ENCODE measurements at regions not wholly inside any gene's neighbourhood (a gene's known extent, or its start where the extent isn't known, plus 50 kb on each side); places are given as distances from the start of the nearest gene placed in this dataset.

DNA sequence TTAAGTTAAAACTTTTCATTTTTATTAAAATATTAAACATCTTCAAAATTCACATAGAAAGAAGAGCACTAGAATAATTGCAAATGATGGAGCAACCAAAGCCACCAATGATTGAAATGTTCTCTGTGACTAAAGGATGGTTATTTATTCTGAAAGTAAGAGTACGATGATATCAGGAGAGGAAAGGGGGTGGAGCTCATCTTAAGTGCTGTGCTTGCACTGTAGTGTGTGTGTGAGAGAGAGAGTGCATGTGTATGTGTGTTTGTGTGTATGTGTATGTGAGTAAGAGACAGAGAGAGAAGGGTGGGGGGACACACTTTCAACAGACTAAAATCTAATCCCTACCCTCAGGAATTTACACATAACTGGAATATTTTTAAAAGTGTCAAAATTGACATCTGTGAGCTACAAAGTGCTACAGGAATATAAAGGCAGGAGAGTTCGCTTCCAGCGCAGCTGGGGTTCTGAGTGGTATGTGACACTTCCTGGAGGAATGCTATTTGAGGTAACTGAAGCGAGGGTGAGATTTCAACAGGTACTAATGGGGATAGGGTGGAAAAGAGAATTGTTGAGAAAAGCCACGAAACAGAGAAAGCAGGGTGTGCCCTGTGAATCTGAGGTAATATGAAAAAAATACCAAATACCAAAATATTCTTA, 57.2 kb upstream of the SMNDC1 start:
- Histone ChIP-seq H3K27ac (ENCODE audit: extremely low read depth, low read depth, low read length) (no peak overlapping the region), H3K4me3 (ENCODE audit: low read depth, low read length) (no peak overlapping the region), H3K9me3 (ENCODE audit: control insufficient read depth, insufficient read depth, low read depth, low read length) (no peaks in the 10 kb centered on the region), H3K4me1 (ENCODE audit: control insufficient read depth, insufficient read depth, low read length) (no peaks in the 10 kb centered on the region), H3K36me3 (ENCODE audit: control insufficient read depth in 2 of 2, insufficient read depth in 1 of 2, low read length in 2 of 2) (no peaks in the 10 kb centered on the region)
- ChIA-PET POLR2A (no interaction called here), CTCF (interaction anchor here (0.5 to 1.8 kb wide), 4 partner anchors 9 to 525 kb away, joined by 4 to 6 read pairs (median 4); no protein-coding TSS in a partner anchor)
- TF ChIP-seq, protein P1, sequence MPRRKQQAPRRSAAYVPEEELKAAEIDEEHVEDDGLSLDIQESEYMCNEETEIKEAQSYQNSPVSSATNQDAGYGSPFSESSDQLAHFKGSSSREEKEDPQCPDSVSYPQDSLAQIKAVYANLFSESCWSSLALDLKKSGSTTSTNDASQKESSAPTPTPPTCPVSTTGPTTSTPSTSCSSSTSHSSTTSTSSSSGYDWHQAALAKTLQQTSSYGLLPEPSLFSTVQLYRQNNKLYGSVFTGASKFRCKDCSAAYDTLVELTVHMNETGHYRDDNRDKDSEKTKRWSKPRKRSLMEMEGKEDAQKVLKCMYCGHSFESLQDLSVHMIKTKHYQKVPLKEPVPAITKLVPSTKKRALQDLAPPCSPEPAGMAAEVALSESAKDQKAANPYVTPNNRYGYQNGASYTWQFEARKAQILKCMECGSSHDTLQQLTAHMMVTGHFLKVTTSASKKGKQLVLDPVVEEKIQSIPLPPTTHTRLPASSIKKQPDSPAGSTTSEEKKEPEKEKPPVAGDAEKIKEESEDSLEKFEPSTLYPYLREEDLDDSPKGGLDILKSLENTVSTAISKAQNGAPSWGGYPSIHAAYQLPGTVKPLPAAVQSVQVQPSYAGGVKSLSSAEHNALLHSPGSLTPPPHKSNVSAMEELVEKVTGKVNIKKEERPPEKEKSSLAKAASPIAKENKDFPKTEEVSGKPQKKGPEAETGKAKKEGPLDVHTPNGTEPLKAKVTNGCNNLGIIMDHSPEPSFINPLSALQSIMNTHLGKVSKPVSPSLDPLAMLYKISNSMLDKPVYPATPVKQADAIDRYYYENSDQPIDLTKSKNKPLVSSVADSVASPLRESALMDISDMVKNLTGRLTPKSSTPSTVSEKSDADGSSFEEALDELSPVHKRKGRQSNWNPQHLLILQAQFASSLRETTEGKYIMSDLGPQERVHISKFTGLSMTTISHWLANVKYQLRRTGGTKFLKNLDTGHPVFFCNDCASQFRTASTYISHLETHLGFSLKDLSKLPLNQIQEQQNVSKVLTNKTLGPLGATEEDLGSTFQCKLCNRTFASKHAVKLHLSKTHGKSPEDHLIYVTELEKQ (tag by site-specific recombination; IDR thresholded peaks at IDR 0.05; ENCODE audit: borderline replicate concordance), result no peak
- TF ChIP-seq ZNF398 (tag by site-specific recombination; IDR thresholded peaks at IDR 0.05) (0 out of 2 replicates have a peak, but pooled peaks have one; percentile 24), ZFP69B (tag by site-specific recombination; IDR thresholded peaks at IDR 0.05) (no peak), ZNF549 (tag by site-specific recombination; IDR thresholded peaks at IDR 0.05) (no peak), SCRT2 (tag by site-specific recombination; IDR thresholded peaks at IDR 0.05) (0 out of 2 replicates have a peak, but pooled peaks have one; percentile 9), KLF16 (tag by site-specific recombination; IDR thresholded peaks at IDR 0.05) (no peak), ZSCAN30 (tag by site-specific recombination; IDR thresholded peaks at IDR 0.05) (no peak)
- TF ChIP-seq, protein P2, sequence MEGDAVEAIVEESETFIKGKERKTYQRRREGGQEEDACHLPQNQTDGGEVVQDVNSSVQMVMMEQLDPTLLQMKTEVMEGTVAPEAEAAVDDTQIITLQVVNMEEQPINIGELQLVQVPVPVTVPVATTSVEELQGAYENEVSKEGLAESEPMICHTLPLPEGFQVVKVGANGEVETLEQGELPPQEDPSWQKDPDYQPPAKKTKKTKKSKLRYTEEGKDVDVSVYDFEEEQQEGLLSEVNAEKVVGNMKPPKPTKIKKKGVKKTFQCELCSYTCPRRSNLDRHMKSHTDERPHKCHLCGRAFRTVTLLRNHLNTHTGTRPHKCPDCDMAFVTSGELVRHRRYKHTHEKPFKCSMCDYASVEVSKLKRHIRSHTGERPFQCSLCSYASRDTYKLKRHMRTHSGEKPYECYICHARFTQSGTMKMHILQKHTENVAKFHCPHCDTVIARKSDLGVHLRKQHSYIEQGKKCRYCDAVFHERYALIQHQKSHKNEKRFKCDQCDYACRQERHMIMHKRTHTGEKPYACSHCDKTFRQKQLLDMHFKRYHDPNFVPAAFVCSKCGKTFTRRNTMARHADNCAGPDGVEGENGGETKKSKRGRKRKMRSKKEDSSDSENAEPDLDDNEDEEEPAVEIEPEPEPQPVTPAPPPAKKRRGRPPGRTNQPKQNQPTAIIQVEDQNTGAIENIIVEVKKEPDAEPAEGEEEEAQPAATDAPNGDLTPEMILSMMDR (tag by site-specific recombination; IDR thresholded peaks at IDR 0.05), result no peak

GRCh38 chr10:110363572-110364411, 59.1 kb upstream of the SMNDC1 start:
- Histone ChIP-seq H3K4me3 (ENCODE audit: low read depth, low read length) (no peak overlapping the region), H3K27ac (ENCODE audit: extremely low read depth, low read depth, low read length) (no peak overlapping the region), H3K4me1 (ENCODE audit: control insufficient read depth, insufficient read depth, low read length) (no peaks in the 10 kb centered on the region), H3K9me3 (ENCODE audit: control insufficient read depth, insufficient read depth, low read depth, low read length) (no peaks in the 10 kb centered on the region), H3K36me3 (ENCODE audit: control insufficient read depth in 2 of 2, insufficient read depth in 1 of 2, low read length in 2 of 2) (no peaks in the 10 kb centered on the region)
- no peak for TF ChIP-seq ZNF626 (tag by site-specific recombination; IDR thresholded peaks at IDR 0.05)
- 0 out of 2 replicates have a peak, but pooled peaks have one; percentile 5 for TF ChIP-seq EGR2 (tag by site-specific recombination; IDR thresholded peaks at IDR 0.05; ENCODE audit: low read depth)
- TF ChIP-seq ZNF560 (tag by site-specific recombination; IDR thresholded peaks at IDR 0.05; ENCODE audit: borderline replicate concordance), result no peak
- peak; percentile 52 for TF ChIP-seq ZFHX2 (tag by site-specific recombination; conservative IDR thresholded peaks at IDR 0.05)
- TF ChIP-seq ZNF202 (tag by site-specific recombination; IDR thresholded peaks at IDR 0.05; ENCODE audit: borderline replicate concordance), result no peak
- no peak for TF ChIP-seq ZNF23 (tag by site-specific recombination; IDR thresholded peaks at IDR 0.05; ENCODE audit: borderline replicate concordance)
- ChIA-PET CTCF (interaction anchor here (0.8 kb wide), 1 partner anchor 10 kb away, joined by 5 read pairs; no protein-coding TSS in a partner anchor), POLR2A (no interaction called here)
